ENCODE measurements at regions not wholly inside any gene's neighbourhood (a gene's known extent, or its start where the extent isn't known, plus 50 kb on each side); places are given as distances from the start of the nearest gene placed in this dataset.
A peak's percentile ranks its signal among the peaks of the same experiment; 100 is the strongest.

DNA sequence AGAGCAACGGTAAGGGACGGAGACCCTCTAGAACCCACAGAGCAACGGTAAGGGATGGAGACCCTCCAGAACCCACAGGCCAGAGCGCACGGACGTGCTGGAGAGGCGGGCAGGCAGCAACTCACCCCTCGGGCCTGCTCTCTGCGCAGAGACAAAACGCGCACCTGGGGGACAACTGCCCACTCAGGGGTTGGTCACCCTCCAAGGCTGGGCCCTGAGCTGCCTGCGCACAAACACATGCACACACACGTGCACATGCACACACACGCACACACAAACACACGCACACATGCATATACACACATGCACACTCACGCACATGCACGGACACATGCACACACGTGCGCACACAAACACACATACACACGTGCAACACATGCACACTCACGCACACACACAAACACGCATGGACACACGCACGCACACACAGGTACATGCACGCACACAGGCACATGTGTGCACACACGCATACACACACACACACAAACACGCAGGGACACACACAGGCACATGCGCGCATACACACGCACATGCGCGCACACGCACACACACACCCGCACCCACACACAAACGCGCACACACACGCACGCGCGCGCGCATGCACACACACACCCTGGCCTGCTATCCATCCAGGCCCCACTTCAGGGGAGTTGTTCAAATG is 88.3 kb downstream of the NCOR2 start:
- H3K36me3 ChIP-seq: peaks cover 0 to 92% (median 30%) of the 10 kb centered on the region in 6 donors
- TF ChIP-seq POLR2A (IDR thresholded peaks at IDR 0.05) (no peak), POLR2AphosphoS5 (IDR thresholded peaks at IDR 0.05) (peak in 1 of 3 donors; percentile 23)
- TF ChIP-seq, protein P1, sequence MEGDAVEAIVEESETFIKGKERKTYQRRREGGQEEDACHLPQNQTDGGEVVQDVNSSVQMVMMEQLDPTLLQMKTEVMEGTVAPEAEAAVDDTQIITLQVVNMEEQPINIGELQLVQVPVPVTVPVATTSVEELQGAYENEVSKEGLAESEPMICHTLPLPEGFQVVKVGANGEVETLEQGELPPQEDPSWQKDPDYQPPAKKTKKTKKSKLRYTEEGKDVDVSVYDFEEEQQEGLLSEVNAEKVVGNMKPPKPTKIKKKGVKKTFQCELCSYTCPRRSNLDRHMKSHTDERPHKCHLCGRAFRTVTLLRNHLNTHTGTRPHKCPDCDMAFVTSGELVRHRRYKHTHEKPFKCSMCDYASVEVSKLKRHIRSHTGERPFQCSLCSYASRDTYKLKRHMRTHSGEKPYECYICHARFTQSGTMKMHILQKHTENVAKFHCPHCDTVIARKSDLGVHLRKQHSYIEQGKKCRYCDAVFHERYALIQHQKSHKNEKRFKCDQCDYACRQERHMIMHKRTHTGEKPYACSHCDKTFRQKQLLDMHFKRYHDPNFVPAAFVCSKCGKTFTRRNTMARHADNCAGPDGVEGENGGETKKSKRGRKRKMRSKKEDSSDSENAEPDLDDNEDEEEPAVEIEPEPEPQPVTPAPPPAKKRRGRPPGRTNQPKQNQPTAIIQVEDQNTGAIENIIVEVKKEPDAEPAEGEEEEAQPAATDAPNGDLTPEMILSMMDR (IDR thresholded peaks at IDR 0.05 in 8 of 11, conservative IDR thresholded peaks at IDR 0.05 in 3 of 11): no peak
- 89 to 97% (median 95%) methylated on average over 42 of the region's 42 CpGs for WGBS, 5 donors
- H3K27ac ChIP-seq: no peak overlapping the region
- peaks cover 0 to 11% (median 0%) of the 10 kb centered on the region in 8 donors for H3K9me3 ChIP-seq
- peaks cover 19 to 87% (median 59%) of the 10 kb centered on the region in 6 donors for H3K4me1 ChIP-seq
- DNase-seq: no peak
- intact Hi-C loops (cut with DNase I; ENCODE audit: low total_unique reads): no loop called here
- no peak overlapping the region for H3K4me3 ChIP-seq
- H3K27me3 ChIP-seq (replicated peaks in 1 of 7): no peaks in the 10 kb centered on the region

DNA sequence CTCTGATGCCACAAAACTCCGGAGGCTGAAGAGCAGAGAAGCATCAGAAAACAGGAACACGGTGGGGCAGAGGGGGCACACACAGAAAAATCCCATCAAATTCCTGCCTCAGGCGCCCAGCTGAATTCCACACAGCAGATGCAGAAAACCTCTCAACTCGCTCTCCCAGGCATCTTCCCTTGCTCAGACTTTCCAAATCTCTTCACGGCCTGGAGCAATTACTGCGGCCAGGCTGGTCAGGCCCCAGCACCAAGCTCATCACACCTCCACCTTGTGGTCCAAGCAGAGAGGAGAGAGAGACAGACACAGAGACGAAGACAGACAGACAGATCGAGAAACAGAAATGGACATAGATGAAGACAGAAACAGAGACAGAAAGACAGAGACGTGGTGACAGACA is 89.0 kb downstream of the NCOR2 start:
- Histone ChIP-seq H3K36me3 (peaks cover 0 to 92% (median 32%) of the 10 kb centered on the region in 6 donors), H3K27me3 (replicated peaks in 1 of 7) (no peaks in the 10 kb centered on the region), H3K4me1 (peaks cover 19 to 80% (median 52%) of the 10 kb centered on the region in 6 donors), H3K4me3 (no peak overlapping the region), H3K9me3 (peaks cover 0 to 15% (median 2%) of the 10 kb centered on the region in 8 donors), H3K27ac (no peak overlapping the region)
- intact Hi-C loops (cut with DNase I; ENCODE audit: low total_unique reads): no loop called here
- 79 to 87% (median 81%) methylated on average over 9 of the region's 9 CpGs for WGBS, 5 donors
- DNase-seq: no peak
- TF ChIP-seq POLR2A (IDR thresholded peaks at IDR 0.05) (no peak), POLR2AphosphoS5 (IDR thresholded peaks at IDR 0.05) (no peak)
- TF ChIP-seq, protein P1 (IDR thresholded peaks at IDR 0.05 in 8 of 11, conservative IDR thresholded peaks at IDR 0.05 in 3 of 11): no peak

DNA sequence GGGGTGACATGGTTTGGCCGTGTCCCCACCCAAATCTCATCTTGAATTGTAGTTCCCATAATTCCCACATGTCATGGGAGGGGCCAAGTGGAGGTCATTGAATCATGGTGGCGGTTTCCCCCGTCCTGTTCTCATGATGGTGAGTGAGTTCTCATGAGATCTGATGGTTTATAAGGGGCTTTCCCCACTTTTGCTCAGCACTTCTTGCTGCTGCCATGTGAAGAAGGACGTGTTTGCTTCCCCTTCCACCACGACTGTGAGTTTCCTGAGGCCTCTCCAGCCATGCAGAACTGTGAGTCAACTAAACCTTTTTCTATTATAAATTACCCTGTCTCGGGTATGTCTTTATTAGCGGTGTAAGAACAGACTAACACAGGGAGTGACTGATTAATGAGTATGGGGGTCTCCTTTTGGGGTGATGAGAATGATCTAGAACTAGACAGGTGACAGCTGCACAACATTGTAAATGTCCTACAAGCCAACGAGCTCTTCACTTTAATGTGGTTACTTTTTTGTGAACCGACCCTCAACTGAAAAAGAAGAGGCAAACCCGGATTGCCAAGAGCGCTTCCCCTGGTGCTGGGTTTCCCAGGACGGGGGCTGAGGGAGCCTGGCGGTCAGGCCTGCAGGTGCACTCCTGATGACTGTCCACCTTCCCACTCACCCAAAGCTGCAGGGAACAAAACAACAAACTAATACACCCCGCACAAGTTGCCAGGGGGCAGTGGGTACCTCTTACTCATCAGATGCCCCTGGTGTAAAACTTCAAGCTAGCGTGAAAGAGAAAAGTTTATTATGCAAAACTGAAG is 90.1 kb downstream of the NCOR2 start:
- Histone ChIP-seq H3K4me3 (no peak overlapping the region), H3K4me1 (peaks cover 19 to 69% (median 44%) of the 10 kb centered on the region in 6 donors), H3K27ac (peak overlapping the region in 4 of 8 donors; percentile 5 to 52 (median 32)), H3K27me3 (replicated peaks in 1 of 7) (no peaks in the 10 kb centered on the region), H3K36me3 (peaks cover 0 to 92% (median 33%) of the 10 kb centered on the region in 6 donors), H3K9me3 (peaks cover 0 to 26% (median 13%) of the 10 kb centered on the region in 8 donors)
- no peak for TF ChIP-seq POLR2A (IDR thresholded peaks at IDR 0.05)
- TF ChIP-seq, protein P1 (IDR thresholded peaks at IDR 0.05 in 8 of 11, conservative IDR thresholded peaks at IDR 0.05 in 3 of 11): no peak
- no peak for TF ChIP-seq POLR2AphosphoS5 (IDR thresholded peaks at IDR 0.05)
- DNase-seq: no peak
- 52 to 64% (median 59%) methylated on average over 12 to 15 of the region's 15 CpGs for WGBS, 5 donors
- intact Hi-C loops (cut with DNase I; ENCODE audit: low total_unique reads): no loop called here

DNA sequence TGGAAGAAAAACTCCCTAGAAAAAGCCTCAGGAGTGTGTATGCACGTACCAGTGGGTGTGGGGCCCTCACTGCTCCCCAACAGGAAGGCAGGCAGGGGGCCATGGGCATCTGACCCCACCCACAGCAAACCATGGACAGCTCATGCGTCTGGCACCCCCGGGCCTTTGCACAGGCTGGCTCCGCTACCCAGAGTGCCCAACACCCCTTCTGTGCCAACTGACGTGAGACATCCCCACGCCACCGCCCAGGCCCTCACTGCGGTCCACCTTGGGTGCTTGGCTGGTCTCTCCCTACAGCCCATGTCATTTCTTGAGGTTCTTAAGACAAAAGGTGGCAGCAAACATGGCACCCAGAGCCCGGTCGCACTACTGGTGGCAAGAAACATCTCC is 91.4 kb downstream of the NCOR2 start:
- H3K27me3 ChIP-seq (replicated peaks in 1 of 7): no peaks in the 10 kb centered on the region
- no peak for DNase-seq

More for the DNA sequence above, 91.4 kb downstream of the NCOR2 start:
- H3K27ac ChIP-seq: no peak overlapping the region
- H3K36me3 ChIP-seq: peaks cover 0 to 93% (median 46%) of the 10 kb centered on the region in 6 donors
- WGBS, 5 donors: 95 to 98% (median 96%) methylated on average over 10 of the region's 10 CpGs
- TF ChIP-seq POLR2A (IDR thresholded peaks at IDR 0.05) (no peak), POLR2AphosphoS5 (IDR thresholded peaks at IDR 0.05) (peak in 1 of 3 donors; percentile 18)
- TF ChIP-seq, protein P1 (IDR thresholded peaks at IDR 0.05 in 8 of 11, conservative IDR thresholded peaks at IDR 0.05 in 3 of 11): no peak
- H3K4me1 ChIP-seq: peaks cover 11 to 56% (median 31%) of the 10 kb centered on the region in 6 donors
- no peak overlapping the region for H3K4me3 ChIP-seq
- H3K9me3 ChIP-seq: peaks cover 0 to 27% (median 13%) of the 10 kb centered on the region in 8 donors
- intact Hi-C loops (cut with DNase I; ENCODE audit: low total_unique reads): no loop called here
